HG02610 (cell line): ENCODE measurements at regions not wholly inside any gene's neighbourhood (a gene's known extent, or its start where the extent isn't known, plus 50 kb on each side); places are given as distances from the start of the nearest gene placed in this dataset.

ENCODE experiments used
- ATAC-seq: cut with Tn5 transposase; IDR thresholded peaks from one replicate; pipeline ENCODE4 v1.9.1; 2021; ENCODE audit warnings: mild to moderate bottlenecking, moderate library complexity; ENCODE audit not compliant: unreplicated experiment

DNA sequence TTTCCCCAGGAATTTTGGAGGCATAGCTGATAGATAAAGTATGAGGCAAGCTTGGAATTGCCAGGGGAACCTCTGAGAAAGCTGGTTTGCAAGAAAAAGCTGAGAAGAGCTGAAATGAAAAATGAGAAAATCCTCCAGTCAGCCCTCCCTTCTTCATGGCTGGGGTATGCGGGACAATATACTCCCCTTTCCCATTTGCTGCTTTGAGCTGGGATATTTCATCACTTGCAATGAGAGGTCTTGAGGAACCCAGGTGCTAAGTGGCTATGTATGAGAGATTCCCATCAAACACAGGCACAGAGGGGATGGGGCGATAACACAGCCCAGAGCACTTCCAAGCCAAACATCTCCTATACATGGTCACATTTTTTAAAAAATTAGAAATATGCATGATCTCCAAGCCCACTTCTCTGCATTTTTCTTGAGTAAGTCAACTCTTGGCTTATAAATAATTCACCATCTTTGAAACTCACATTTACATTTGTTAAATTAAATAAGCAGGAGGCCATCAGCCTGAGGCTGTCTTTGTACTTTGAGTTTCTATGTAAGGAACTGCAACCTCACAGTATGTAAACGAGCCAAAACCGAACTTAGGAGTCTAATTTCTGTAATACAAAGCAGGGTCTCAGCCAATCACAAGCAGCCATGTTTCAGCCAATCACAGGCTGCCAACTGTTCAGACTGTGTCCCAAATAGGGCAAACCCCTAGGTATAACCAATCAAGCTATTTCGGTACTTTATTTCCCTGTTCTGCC is 983.6 kb upstream of the NR2F2 start:
- ATAC-seq: no peak

DNA sequence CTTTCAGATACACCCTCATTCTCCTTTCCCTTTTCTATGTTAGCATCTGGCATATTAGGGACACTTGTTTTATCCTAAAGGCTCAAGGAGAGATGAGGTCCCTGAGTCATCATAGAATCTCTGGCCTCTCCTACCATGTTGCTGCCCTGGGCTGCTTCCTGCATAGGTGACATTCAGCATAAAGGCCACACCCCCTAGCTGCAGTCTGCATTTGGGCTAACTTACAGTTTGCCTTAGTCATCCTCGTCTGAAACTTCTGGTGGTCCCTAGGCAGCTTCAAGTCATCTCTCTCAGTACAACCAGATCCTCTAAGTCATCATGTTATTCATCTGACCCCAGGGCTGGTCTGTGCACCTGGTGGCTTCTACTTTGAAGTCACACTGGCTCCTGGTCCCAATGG is 982.7 kb upstream of the NR2F2 start:
- ATAC-seq: no peak

DNA sequence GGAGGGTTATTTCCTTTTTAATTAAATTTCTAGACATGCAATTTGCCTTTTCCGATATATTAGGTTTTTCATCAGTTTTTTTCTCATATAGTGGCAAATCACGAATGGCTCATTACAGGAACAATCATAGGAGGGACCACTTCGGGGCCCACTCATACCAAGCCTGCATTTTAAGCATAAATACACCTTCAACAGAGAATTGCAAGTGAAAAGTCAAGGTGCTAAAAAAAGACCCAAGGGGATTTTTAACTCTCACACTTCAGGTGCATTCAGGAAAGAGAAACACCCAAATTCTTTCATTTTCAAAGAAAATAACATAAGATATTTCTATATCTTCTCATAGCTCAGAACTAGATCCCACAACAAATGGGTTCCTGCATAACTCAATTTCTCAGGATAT is 979.6 kb upstream of the NR2F2 start:
- no peak for ATAC-seq

DNA sequence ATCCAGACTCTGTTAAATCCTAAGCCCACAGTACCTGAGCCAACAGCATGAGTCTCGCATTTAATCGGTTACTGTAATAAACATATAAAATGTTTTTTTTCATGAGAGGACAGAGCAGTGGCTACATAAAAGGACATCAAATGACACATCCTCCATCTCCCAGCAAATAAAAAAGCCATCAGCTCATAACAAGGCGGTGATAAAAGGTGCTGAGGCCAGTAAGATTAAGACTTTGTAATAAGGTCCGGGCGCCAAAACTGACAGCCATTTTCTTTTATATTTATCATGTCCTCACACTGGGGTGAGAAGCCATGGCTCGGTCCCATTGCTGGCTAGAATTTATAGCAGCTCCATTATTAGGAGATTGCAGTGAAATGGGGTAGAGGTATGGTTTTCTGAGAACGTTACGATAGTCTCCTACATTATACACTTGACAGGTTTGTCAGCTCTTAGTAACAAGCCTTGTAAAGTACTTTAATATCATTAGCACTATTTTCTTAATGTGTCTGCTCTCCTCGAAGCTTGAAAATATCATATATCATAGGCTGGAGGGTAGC is 977.8 kb upstream of the NR2F2 start:
- ATAC-seq: no peak

DNA sequence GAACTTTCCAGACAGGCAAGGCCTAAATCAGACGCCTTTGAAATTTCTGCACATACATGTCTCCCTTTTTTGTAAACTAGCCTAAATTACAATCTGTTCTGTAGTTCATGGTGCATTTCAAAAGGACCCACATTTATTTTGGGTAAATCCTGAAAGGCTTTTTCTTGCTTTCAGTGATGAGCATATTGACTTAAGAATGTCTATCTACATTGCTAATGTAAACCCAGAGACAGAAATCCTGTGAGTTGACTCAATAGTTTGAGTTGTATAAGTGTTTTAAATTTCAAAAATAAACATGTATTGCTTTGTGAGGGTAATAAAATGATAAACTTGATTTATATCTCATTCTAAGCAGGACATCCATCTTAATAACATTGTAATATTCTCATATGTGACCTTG is 977.0 kb upstream of the NR2F2 start:
- no peak for ATAC-seq

DNA sequence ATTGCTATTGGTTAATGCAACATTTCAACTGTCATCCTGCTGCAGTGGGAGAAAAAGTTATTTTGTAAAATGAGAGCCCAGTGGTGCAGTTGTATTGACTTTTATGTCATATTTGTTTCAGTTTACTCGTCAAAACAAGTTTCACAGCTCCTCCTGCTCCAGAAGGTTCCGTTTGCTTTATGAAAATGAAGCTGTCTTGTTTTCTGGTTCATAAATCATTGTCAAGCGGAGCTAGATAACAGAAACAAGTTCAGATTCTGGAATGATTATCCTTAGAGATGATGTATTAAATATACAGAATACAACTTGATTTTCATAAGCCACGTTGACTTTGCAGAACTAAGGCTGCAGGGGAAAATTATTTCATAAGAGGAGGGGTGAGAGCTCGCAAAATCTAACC is 970.5 kb upstream of the NR2F2 start:
- no peak for ATAC-seq

DNA sequence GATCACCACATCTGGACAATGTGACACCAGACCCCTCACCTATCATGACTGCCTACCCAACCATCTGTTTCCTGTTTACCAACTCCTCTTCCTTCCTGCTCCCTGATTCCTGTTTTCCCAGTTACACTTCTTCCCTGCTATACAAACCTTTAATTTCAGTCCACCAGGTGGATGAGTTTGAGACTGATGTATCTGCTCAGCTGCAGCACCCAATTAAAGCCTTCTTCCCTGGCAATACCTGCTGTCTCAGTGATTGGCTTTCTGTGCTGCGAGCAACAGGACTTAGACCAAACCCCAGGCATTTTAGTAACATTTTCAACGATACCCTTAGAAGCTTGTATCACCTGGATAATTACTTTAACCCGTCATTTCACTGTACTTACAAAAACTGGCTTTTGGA is 968.2 kb upstream of the NR2F2 start:
- ATAC-seq: no peak

DNA sequence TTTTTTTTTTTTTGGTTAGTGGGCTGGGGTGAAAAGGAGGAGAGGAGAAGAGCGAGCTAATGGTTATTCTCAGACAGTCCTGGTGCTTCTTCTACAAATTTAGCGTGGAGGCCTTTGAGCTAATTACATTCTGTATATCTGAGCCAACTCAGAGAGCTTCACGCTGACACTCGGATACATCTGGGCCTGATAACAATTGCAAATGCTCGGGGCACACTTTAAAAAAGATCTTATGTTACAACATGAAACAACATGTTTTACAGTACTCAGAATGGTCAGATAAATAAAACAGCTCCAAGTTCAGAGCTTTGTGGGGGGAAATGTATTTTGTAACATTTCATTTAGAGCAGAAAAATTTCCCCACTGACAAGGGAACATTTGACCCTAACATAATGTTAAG is 966.9 kb upstream of the NR2F2 start:
- no peak for ATAC-seq

DNA sequence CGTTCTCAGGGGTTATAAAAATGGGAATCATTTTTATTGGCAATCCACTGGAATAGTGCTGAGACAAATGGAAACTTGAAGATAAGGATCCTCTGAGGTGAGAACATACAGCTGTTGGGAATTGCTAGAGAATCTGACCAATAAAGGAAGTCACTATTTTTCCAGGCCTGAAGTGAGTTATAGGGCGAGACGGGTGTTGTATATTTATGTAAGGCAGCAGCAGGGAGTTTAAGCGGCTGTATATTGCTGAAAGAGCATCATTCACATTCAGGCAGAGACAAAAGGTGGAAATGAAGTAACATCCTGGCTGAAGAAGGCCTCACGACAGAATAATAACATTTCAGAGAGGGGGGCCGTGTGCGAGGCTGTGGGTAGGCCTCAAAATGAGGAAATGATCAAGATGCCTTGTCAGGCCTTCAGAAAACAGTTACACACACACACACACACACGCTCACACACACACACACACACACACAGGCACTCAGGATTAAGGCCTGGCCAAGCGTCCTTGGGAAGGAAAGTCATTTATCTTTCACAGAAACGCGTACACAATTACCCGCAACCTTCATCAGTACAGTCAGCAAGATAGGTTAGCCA is 964.9 kb upstream of the NR2F2 start:
- no peak for ATAC-seq

DNA sequence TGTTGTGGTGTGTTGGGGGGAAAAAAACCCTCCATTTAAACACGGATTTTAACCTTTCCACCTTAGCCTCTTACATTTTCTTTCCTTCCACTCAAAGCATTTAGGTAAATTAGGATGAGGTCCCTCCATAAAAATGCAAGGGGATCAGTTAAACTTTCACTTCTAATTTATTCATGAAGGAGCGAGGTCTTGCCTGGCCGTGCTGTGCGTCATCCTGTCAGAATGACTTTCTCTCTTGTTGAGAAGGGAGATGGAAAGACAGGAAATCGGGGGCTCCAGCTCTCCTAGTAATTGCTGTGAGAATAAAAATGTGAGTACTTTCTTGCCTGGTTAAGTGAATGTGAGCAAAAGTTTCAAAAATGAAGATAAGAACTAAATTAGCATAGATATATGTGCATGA is 962.3 kb upstream of the NR2F2 start:
- no peak for ATAC-seq

DNA sequence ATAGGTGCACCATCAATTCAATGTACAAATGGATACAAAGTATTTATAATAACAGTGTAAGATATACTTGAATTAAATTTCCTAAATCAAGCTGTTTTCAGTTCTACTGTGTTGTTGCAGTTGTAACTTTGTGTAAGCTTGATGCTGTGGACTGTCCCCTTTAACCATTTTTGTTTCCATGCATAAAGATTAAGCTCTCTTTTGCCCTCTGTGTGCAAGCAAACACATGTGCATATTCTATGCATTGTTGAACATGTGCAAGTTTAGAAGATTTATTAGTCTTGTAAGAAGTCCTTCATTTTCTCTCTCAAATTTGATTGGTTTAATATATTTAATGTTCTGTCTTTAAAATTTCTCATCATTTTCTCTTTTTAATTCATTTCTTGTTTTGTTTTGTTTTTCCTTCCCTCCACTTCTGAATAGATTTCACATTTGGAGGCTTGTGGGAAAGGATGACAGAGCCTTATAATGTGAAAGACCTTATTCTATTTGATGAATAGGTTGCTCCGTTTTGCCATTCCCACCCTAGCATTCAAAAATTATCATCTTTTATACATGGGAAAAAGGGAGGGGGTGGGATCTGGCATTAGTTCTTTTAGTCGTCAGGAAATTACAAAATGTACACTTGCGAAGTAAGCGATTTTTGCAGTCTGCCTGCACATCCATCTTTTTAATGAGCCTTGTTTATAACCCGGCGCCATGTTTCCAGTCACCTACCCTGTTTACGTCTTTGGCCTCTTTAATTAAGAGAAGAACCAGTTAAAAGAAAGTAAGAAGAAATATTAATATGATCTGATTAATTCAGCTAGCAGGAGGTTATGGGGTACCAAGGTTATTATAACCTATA is 961.5 kb upstream of the NR2F2 start:
- no peak for ATAC-seq

DNA sequence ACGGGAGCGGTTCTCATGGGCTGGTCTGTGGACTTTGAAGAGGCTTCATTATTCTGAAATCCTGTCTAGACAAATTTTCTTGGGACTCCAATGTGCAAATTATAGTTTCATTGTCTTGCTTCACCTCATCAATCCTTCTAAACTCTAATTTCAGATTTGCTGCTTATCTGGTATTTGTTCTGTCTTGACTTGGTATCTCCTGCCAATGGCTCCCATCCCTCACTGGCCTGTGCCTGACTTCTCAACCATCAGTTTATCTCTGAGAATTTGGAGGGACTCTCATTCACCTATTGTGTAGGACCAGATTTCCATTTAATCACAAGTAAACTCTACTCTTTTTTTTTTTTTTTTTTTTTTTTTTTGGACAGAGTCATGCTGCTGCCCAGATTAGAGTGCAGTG is 960.2 kb upstream of the NR2F2 start:
- ATAC-seq: no peak

DNA sequence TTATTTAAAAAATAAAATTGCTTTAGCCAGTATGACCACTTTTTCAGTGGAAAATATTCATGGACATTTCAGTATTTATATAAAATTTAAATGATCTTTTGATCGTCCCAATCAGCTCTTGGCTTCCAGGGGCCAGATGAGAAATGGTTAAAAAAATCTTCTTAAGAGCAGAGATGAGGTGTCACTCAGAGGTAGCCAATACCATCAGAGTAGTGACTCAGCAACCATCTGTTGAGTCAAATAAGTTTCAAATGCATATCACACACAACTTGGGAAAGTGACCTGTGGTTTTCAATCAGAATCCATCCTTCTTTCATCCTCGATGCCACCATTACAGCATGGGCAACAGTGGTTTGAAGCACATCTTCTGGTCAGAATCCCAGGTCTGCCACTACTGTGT is 958.8 kb upstream of the NR2F2 start:
- no peak for ATAC-seq

DNA sequence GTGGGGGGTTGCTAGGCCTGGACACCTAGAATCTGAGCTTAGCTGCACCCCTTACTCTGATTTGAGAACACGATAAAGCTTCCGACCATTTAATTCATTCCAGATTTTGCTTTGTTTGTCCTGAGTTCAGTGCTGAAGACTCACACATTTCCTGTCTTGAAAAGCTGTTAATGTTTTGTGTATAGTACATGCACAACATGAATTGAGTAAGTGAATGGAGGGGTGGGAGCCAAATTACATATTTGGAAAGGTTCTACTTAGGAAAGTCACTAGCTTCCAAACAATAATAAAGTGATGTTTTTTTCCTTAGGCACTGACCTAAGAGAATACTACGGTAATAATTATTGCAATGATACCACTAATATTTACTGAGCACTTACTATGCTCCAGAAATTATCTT is 955.2 kb upstream of the NR2F2 start:
- ATAC-seq: no peak

DNA sequence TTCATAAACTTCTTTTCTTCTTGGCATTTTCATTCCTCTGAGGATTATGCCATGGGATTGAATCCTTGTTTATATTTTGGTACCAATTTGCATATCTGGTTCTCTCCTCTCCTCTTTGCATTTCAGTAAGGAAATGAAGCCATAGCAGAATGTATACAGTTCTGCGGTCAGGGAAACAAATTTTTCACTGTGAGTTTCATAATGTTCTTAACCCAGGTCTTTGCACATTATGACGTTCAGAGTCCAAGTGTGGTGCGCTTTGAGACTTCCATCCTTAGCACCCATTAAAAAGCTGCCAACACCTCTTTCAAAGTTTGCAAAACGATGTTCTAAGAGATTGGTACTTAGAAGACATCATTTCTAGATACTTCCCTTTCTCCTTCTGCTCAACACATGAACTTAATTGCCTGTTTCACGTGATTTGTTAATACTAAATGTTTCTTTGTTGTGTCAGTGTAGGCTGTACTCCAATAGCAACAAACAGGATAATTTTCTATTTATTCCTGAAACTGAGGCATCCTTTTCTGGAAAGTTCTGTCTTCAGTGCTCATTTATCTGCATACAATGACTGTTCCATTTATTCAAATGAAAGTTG is 953.1 kb upstream of the NR2F2 start:
- no peak for ATAC-seq

DNA sequence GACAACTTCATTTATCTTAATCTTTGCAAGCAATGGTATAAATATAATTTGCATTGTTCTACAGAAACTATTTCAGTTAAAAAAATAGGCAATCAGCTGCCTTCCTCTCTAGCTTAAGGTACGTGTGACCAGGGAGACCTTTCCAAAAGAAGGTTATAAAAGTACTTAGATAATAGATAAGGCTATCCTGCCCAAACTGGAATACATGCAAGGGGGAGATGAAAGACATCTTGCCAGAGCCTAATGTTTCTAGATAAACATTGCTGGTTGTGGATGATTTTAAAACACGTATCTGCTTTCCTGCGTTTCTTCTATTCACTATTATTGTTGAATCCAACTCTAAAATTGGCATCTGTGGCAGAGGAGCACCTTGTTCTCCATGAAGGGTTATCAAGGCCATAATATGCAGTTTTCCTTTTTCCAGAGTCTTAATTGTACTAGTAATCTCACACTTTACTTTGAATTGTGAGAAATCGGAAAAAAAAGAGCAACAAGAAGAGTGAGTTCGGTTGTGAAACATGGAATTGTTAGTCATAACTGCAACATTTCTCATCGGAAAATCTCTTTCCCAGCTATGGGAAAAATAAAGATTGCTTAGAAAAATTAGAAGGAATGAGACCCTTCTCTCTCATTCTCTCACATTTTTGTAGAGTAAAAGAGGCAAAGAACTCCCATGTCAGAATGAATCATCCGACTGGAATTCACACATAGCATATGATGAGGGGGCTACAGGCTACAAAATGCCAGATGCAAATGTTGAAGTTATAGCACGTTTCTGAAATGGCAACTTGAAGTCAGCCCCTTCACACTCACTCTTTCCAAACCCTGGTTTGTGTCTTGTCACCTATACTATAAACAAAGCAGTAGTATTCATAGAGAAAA is 936.1 kb upstream of the NR2F2 start:
- ATAC-seq: no peak

DNA sequence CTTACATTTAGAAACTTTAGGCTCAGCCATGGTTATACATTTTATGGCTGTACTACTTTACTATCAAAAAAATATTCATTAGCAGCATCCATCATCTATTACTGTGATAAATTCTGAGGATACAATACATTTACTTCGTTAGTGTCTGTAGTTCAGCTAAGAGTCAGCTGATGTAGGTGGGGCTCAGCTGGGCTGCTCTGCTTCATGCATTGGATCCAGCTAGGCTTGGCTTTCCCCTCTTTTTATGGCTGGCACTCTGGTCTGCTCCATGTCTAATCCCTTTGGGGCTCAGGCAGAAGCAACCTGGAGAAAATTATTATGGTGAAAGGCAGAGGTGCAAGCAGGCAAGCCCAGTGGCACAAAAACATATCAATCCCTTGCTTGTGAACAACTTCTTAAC is 930.1 kb upstream of the NR2F2 start:
- no peak for ATAC-seq

DNA sequence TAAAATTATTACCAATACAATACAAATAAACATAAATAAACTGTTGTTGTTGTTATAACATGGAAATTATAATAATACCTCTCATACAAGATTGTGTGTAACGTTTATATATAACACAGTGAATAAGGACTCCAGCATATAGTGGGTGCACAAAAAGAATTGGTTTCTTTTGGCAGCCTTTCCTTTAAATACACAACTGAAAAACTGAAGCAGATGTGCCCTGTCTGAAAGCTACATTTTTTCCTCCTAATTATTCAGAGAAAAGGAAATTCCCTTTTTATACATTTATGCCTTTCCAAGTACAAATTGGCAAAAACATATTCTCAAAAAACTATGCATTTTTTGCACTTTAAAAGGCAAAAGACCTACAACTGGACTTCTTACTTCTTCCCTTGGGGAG is 928.9 kb upstream of the NR2F2 start:
- no peak for ATAC-seq

DNA sequence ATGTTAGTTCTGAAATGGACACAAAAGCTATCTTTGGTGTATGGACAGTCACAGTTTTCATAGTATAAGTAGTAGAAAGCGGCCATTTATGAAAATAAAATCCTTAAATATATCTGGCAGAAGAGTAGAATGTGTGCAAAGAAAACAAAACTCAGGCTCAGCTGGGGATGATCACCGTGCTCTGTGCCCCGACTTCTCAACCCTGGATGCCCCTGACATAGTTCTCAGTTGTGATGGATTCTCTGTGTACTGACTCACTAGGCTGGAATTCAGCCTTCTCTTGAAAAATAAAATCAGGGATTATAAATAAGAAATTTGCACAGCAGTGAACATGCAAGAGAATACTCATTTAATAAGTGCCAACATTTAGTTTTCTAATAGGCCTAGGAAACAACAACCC is 925.1 kb upstream of the NR2F2 start:
- no peak for ATAC-seq

DNA sequence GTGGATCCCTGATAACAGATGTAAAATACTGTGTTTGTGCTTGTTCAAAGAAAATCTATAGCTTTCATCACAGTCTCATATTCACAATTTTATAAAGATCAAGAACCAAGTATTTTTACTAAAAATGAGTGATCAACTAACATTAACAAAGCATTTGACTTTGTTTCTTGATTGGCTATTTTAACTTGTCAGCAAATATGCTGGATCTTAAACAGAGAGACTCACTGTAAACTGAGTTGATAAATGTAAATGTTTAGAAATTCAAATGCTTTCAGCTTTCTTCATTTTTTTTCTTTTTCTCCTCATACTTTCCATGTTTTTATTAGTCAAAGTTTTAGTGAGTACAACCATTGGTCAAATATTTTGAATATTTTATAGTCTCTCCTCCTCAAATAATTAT is 923.0 kb upstream of the NR2F2 start:
- no peak for ATAC-seq
